Activated CD8-positive, alpha-beta T cell treated with anti-CD3 and anti-CD28 coated beads for 36 hours (primary cell): ENCODE measurements at regions not wholly inside any gene's neighbourhood (a gene's known extent, or its start where the extent isn't known, plus 50 kb on each side); places are given as distances from the start of the nearest gene placed in this dataset.

Experiments
- ATAC-seq: fragments of 200-7000 bp; cut with Tn5 transposase; one replicate; pipeline ENCODE4 v1.10.0; 2021; ENCODE audit warnings: mild to moderate bottlenecking, moderate library complexity
- CTCF ChIA-PET: fragments of 350-600 bp; sonication (Branson Sonifier 250); formaldehyde crosslinking; loops from one replicate; lab custom pipeline; 2021; ENCODE audit warnings: antibody characterized with exemption; lab: Charles Lee
- POLR2A ChIA-PET: fragments of 350-600 bp; sonication (Branson Sonifier 250); formaldehyde crosslinking; loops from one replicate; lab custom pipeline; 2021; ENCODE audit warnings: antibody characterized with exemption; lab: Charles Lee
- DNase-seq: peaks from one replicate; pipeline ENCODE4 v3.0.0-alpha.2; 2020
- H3K27ac Mint-ChIP-seq: one replicate; pipeline ENCODE4 v1.8.0; 2021; ENCODE audit warnings: mild to moderate bottlenecking, mixed read lengths
- H3K27me3 Mint-ChIP-seq: one replicate; pipeline ENCODE4 v1.8.0; 2021; ENCODE audit warnings: mixed read lengths
- H3K36me3 Mint-ChIP-seq: one replicate; pipeline ENCODE4 v1.8.0; 2021; ENCODE audit warnings: low read depth, mixed read lengths
- H3K4me1 Mint-ChIP-seq: one replicate; pipeline ENCODE4 v1.8.0; 2021; ENCODE audit warnings: low read depth, mixed read lengths
- H3K4me3 Mint-ChIP-seq: one replicate; pipeline ENCODE4 v1.8.0; 2021; ENCODE audit warnings: mild to moderate bottlenecking, moderate library complexity, mixed read lengths
- H3K9me3 Mint-ChIP-seq: one replicate; pipeline ENCODE4 v1.8.0; 2021; ENCODE audit warnings: mixed read lengths
- intact Hi-C: fragments of 100-400 bp; cut with micrococcal nuclease; formaldehyde crosslinking; loops from one replicate; pipeline ENCODE4 v1.10.0; 2022
- TF ChIP-seq, protein P1 (sequence below): fragments of 200-600 bp; IDR thresholded peaks from one replicate; pipeline ENCODE4 v1.8.0; 2022; ENCODE audit warnings: antibody characterized with exemption, mild to moderate bottlenecking

DNA sequence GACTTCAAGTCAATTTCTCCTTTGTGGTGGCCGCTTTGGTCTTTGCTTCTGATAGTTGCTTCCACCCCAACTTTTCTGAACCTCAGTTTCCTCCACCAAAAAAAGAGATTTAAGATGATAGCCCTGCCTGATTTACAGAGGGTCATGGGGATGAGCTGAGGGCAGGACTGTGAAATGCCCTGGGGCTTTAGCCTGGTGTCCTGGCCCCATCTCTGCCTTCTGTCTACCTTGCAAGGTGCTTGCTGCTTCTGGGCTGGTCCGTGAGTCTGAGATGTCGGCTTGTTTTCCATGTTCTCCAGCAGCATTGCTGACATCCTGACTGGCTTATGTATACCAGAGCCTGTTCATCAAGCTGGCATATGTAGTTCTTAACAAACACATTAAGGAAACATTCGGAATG is 191.9 kb upstream of the MPHOSPH6 start:
- peaks cover 5% of the 10 kb centered on the region for H3K27me3 Mint-ChIP-seq
- no peak overlapping the region for H3K4me3 Mint-ChIP-seq
- POLR2A ChIA-PET, result no interaction called here
- H3K36me3 Mint-ChIP-seq, result no peaks in the 10 kb centered on the region
- no peak overlapping the region for H3K27ac Mint-ChIP-seq
- no peak for ATAC-seq
- H3K9me3 Mint-ChIP-seq, result no peaks in the 10 kb centered on the region
- CTCF ChIA-PET, result no interaction called here
- no peaks in the 10 kb centered on the region for H3K4me1 Mint-ChIP-seq
- intact Hi-C loops, result no loop called here
- no peak for DNase-seq
- TF ChIP-seq, protein P1, sequence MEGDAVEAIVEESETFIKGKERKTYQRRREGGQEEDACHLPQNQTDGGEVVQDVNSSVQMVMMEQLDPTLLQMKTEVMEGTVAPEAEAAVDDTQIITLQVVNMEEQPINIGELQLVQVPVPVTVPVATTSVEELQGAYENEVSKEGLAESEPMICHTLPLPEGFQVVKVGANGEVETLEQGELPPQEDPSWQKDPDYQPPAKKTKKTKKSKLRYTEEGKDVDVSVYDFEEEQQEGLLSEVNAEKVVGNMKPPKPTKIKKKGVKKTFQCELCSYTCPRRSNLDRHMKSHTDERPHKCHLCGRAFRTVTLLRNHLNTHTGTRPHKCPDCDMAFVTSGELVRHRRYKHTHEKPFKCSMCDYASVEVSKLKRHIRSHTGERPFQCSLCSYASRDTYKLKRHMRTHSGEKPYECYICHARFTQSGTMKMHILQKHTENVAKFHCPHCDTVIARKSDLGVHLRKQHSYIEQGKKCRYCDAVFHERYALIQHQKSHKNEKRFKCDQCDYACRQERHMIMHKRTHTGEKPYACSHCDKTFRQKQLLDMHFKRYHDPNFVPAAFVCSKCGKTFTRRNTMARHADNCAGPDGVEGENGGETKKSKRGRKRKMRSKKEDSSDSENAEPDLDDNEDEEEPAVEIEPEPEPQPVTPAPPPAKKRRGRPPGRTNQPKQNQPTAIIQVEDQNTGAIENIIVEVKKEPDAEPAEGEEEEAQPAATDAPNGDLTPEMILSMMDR, result no peak

DNA sequence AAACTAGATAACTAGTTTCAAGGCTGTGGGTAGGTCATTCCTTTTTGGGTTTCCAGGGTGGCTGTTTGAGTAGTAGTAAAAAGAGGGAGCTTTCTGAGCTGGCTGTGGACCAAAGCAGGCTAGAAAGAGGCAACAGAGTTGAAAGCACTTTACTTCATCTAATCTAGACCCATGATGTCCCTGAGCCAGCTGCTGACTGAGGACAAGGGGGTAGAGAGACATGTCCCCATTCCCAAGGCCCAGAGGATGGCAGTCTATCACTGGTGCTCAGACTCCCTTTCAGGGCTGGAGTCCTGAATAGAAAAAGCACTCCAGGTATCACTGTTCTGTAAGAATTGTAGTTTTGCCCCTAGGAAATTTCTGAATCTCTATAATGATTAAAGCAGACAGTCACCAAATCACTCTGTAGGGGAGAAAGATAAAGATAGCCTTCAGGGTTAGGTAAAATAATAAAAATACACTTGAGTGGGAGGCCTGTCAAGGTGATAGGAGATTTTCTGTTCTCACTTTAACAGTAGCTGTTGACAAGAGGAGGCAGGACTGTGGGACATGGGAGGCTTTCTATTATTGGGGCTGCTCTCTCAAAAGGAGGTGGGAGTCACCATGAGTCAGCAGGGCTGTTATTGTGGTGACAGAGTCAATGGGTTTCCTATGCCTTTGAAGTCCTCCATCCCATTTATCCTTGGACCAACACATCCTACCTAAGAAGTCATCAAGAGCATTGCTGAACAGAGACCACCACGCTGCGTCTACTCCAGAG is 190.2 kb upstream of the MPHOSPH6 start:
- Mint-ChIP-seq H3K27me3 (peaks cover 5% of the 10 kb centered on the region), H3K27ac (no peak overlapping the region), H3K36me3 (no peaks in the 10 kb centered on the region), H3K9me3 (no peaks in the 10 kb centered on the region), H3K4me3 (no peak overlapping the region), H3K4me1 (no peaks in the 10 kb centered on the region)
- intact Hi-C loops, result no loop called here
- ATAC-seq (no peak), DNase-seq (no peak)
- ChIA-PET POLR2A (no interaction called here), CTCF (interaction anchor here (0.9 kb wide), 1 partner anchor 17 kb away, joined by 4 read pairs; no protein-coding TSS in a partner anchor)
- TF ChIP-seq, protein P1, result no peak

DNA sequence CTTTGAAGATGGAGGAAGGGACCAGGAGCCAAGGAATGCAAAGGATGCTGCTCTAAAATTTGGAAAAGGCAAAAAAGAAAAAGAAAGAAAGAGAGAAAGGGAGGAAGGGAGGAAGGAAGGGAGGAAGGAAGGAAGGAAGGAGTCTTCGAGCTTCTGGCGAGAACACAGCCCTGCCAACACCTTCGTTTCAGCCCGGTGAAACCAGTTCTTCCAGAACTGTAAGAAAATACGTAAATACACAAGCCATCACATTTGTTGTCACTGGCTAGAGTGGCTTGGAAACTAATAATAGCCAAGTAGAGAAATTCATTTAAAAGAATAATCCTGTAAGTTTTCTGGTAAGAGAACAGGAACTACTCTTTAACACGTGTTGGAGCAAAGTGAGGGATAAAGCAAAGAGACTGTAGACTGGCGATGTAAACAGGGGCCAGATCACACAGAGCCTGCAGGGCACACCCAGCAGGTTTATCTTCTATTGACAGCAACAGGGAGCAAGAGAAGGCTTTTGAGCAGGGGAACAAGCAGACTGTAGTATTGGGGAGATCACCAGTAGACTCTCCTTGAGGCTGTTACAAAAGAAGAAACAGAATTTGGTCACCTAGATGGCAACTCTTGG is 188.7 kb upstream of the MPHOSPH6 start:
- ATAC-seq (no peak), DNase-seq (no peak)
- no peaks in the 10 kb centered on the region for H3K9me3 Mint-ChIP-seq
- intact Hi-C loops, result loop anchor here (10.0 kb wide), 1 partner anchor 64 kb away; no protein-coding TSS in a partner anchor
- peaks cover 5% of the 10 kb centered on the region for H3K27me3 Mint-ChIP-seq
- H3K4me3 Mint-ChIP-seq, result no peak overlapping the region
- H3K36me3 Mint-ChIP-seq, result no peaks in the 10 kb centered on the region
- TF ChIP-seq, protein P1, result no peak
- POLR2A ChIA-PET, result no interaction called here
- H3K4me1 Mint-ChIP-seq, result no peaks in the 10 kb centered on the region
- CTCF ChIA-PET, result no interaction called here
- no peak overlapping the region for H3K27ac Mint-ChIP-seq

DNA sequence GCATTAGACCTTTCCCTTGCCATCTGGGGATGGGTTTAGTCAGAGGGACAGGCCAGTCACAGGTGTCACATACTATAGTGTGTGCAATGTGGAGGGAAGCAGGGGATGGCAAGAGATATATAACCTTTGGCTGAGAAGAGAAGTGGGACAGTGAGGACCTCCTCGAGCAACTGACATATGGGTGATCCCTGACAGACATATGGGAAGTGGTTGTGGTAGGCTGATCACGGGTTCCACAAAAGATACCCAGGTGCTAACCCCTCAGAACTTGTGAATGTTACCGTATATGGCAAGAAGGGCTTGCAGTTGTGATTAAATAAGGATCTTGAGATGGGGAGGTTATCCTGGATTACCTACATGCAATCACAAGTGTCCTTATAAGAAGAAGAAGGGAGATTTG is 188.1 kb upstream of the MPHOSPH6 start:
- Mint-ChIP-seq H3K36me3 (no peaks in the 10 kb centered on the region), H3K27ac (no peak overlapping the region), H3K9me3 (no peaks in the 10 kb centered on the region), H3K4me3 (no peak overlapping the region), H3K4me1 (no peaks in the 10 kb centered on the region), H3K27me3 (peaks cover 5% of the 10 kb centered on the region)
- ChIA-PET POLR2A (no interaction called here), CTCF (no interaction called here)
- intact Hi-C loops, result loop anchor here (10.0 kb wide), 1 partner anchor 63 kb away; no protein-coding TSS in a partner anchor
- ATAC-seq, result no peak
- TF ChIP-seq, protein P1, result no peak
- DNase-seq, result no peak

DNA sequence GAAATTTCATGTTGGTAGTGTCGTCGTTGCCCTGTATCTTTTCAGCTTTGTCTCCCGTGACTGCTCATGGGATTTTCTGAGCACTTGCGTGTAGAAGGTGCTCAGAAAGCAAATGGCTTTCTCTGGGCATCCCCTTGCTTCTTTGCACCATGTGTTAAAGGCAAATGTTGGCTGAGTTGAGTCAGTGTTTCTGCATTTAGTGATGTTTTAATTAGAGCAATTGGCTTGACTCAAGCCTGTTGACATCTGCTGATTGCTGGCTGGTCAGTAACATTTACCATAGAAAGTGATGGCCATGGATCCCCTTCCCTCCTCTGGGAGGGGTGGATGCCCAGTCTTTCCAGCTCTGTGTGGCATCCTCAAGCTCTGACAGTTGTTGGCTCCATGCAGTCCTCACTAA is 187.2 kb upstream of the MPHOSPH6 start:
- ChIA-PET POLR2A (no interaction called here), CTCF (no interaction called here)
- TF ChIP-seq, protein P1, result no peak
- H3K4me3 Mint-ChIP-seq, result no peak overlapping the region
- no peaks in the 10 kb centered on the region for H3K9me3 Mint-ChIP-seq
- no peaks in the 10 kb centered on the region for H3K4me1 Mint-ChIP-seq
- H3K27me3 Mint-ChIP-seq, result peaks cover 5% of the 10 kb centered on the region
- no peak for DNase-seq
- no peak overlapping the region for H3K27ac Mint-ChIP-seq
- H3K36me3 Mint-ChIP-seq, result no peaks in the 10 kb centered on the region
- intact Hi-C loops, result loop anchor here (10.0 kb wide), 1 partner anchor 62 kb away; no protein-coding TSS in a partner anchor
- ATAC-seq, result no peak
